ENCODE measurements at regions not wholly inside any gene's neighbourhood (a gene's known extent, or its start where the extent isn't known, plus 50 kb on each side); places are given as distances from the start of the nearest gene placed in this dataset.

GRCh38 chr2:240231838-240232244 is 91.4 kb upstream of the OTOS start:
- no peak for DNase-seq
- ATAC-seq, result no peak
- H3K4me1 Mint-ChIP-seq (ENCODE audit: low read depth), result peaks cover 3% of the 10 kb centered on the region
- peaks cover 2% of the 10 kb centered on the region for H3K36me3 Mint-ChIP-seq (ENCODE audit: low read depth)
- ChIA-PET POLR2A (no interaction called here), CTCF (interaction anchor here (1.0 to 2.2 kb wide), 8 partner anchors 9 to 207 kb away, joined by 3 to 10 read pairs (median 4); no protein-coding TSS in a partner anchor)
- no peak for TF ChIP-seq CTCF (IDR thresholded peaks at IDR 0.05)
- no peak overlapping the region for H3K4me3 Mint-ChIP-seq
- intact Hi-C loops (cut with micrococcal nuclease), result loop anchor here (2.0 kb wide), 1 partner anchor 207 kb away; no protein-coding TSS in a partner anchor
- H3K27me3 Mint-ChIP-seq, result peaks cover 8% of the 10 kb centered on the region
- H3K9me3 Mint-ChIP-seq, result peaks cover 8% of the 10 kb centered on the region
- no peak overlapping the region for H3K27ac Mint-ChIP-seq

DNA sequence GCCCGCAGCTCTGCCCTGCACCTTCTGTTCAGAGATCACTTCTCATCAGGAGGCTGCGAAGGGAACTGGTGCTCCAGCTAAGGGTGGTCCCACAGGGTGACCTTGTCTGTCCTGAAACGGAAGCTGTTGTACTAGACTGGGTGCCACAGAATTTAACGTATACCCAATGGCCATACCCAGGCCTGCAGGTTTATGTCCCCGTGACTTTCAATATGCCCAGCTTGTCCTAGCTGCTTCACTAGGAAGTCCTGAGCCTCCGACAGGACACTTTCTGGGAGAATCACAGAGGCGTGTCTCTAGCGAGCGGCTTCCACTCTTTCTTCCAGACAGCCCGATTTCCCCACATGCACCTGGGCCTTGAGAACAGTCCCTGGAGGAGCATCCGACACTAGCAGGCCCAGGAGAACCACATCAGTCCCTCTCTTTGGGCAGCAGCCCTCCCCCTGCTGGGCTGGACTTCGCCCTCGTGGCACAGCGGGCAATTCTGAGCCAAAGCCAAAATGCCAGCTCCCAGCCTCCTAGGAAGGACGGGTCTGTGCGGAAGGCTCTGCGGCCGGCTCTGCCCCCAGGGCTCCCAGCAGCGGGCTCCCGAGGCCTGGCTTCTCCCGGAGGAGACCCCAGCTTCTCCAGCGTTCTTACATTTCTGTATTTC is 91.9 kb upstream of the OTOS start:
- Mint-ChIP-seq H3K4me3 (no peak overlapping the region), H3K27me3 (peaks cover 8% of the 10 kb centered on the region), H3K27ac (no peak overlapping the region), H3K4me1 (ENCODE audit: low read depth) (peaks cover 3% of the 10 kb centered on the region), H3K9me3 (peaks cover 8% of the 10 kb centered on the region), H3K36me3 (ENCODE audit: low read depth) (peaks cover 2% of the 10 kb centered on the region)
- POLR2A ChIA-PET, result no interaction called here
- CTCF ChIA-PET, result interaction anchor here (0.5 to 2.2 kb wide), 11 partner anchors 12 to 1147 kb away, joined by 3 to 10 read pairs (median 3); no protein-coding TSS in a partner anchor
- DNase-seq (no peak), ATAC-seq (no peak)
- no peak for TF ChIP-seq CTCF (IDR thresholded peaks at IDR 0.05)
- intact Hi-C loops (cut with micrococcal nuclease), result loop anchor here (2.0 kb wide), 1 partner anchor 206 kb away; no protein-coding TSS in a partner anchor

DNA sequence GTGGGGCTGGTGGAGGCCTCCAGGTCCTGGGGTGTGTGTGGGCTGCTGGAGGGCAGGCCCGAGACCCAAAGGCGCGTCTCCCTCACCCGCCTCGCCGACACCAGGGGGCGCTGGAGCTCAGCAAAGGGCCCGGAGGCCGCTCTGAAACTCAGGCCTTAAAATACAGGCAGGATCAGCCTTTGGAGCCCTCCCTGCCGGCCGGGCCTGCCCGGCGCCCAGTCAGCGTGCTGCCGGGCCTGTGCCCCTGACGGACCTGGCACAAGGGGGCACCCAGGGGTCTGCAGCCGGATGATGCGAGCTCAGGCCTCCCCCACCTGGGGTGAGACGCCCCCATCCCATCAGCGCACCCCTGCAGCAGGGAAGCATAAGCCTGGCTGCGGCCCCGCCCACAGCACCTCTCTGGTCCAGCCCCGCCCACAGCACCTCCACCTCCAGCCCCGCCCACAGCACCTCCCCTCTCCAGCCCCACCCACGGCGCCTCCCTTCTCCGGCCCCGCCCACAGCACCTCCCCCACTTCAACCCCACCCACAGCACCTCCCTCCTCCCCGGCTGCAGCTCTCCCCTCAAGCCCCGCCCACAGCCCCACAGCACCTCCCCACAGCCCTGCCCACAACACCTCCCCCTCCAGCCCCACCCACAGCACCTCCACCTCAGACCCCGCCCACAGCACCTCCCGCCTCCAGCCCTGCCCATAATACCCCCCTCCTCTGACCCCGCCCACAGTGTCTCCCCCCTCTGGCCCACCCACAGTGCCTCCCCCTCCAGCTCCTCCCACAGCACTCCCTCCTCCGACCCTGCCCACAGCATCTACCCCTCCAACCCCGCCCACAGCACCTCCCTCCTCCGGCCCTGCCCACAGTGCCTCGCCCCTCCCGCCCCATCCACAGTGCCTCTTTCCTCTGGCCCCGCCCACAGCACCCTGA is 92.8 kb upstream of the OTOS start:
- H3K4me1 Mint-ChIP-seq (ENCODE audit: low read depth), result peaks cover 3% of the 10 kb centered on the region
- peak; percentile 85 for ATAC-seq
- intact Hi-C loops (cut with micrococcal nuclease), result loop anchor here (2.0 kb wide), 1 partner anchor 206 kb away; no protein-coding TSS in a partner anchor
- H3K9me3 Mint-ChIP-seq, result peaks cover 8% of the 10 kb centered on the region
- H3K4me3 Mint-ChIP-seq, result no peak overlapping the region
- peaks cover 2% of the 10 kb centered on the region for H3K36me3 Mint-ChIP-seq (ENCODE audit: low read depth)
- CTCF ChIA-PET, result interaction anchor here (0.8 to 2.2 kb wide), 11 partner anchors 8 to 206 kb away, joined by 3 to 10 read pairs (median 3); no protein-coding TSS in a partner anchor
- peak; percentile 82 for DNase-seq
- peak; percentile 91 for TF ChIP-seq CTCF (IDR thresholded peaks at IDR 0.05)
- H3K27ac Mint-ChIP-seq, result no peak overlapping the region
- peaks cover 8% of the 10 kb centered on the region for H3K27me3 Mint-ChIP-seq
- POLR2A ChIA-PET, result interaction anchor here (1.0 kb wide), 1 partner anchor 198 kb away, joined by 3 read pairs; no protein-coding TSS in a partner anchor

- ATAC-seq, result no peak
Observed at GRCh38 chr2:240233885-240234502, 93.5 kb upstream of the OTOS start.

More at GRCh38 chr2:240233885-240234502, 93.5 kb upstream of the OTOS start:
- Mint-ChIP-seq H3K27me3 (peaks cover 11% of the 10 kb centered on the region), H3K36me3 (ENCODE audit: low read depth) (no peaks in the 10 kb centered on the region), H3K4me3 (no peak overlapping the region), H3K9me3 (peaks cover 4% of the 10 kb centered on the region), H3K4me1 (ENCODE audit: low read depth) (peaks cover 3% of the 10 kb centered on the region), H3K27ac (no peak overlapping the region)
- intact Hi-C loops (cut with micrococcal nuclease), result loop anchor here (2.0 kb wide), 1 partner anchor 205 kb away; no protein-coding TSS in a partner anchor
- ChIA-PET CTCF (interaction anchor here (1.0 to 2.0 kb wide), 4 partner anchors 8 to 205 kb away, joined by 3 to 7 read pairs (median 4); no protein-coding TSS in a partner anchor), POLR2A (interaction anchor here (1.0 to 1.1 kb wide), 2 partner anchors 62 to 197 kb away, joined by 3 read pairs; no protein-coding TSS in a partner anchor)
- DNase-seq, result no peak
- no peak for TF ChIP-seq CTCF (IDR thresholded peaks at IDR 0.05)

Measured in activated CD8-positive, alpha-beta T cell treated with anti-CD3 and anti-CD28 coated beads for 36 hours (primary cell).